ENCODE measurements at regions not wholly inside any gene's neighbourhood (a gene's known extent, or its start where the extent isn't known, plus 50 kb on each side); places are given as distances from the start of the nearest gene placed in this dataset.

DNA sequence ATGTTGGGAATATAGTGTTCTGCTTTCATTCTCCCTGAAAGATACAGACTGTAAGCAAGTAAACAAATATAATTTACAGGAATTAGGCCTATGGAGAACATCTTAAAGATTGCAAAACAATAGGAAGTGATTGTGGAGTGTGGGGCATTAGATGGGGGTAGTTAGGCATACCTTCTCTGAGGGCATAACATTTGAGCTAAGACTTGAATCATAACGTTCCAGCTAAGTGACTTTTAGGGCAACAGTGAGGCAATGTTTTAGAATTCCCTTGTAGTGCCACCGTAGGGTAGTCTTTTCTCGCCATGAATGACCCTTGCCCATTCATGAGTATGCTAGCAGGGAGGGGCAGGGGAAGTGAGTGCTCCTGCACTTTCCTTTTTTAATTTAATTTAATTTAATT, 173.3 kb downstream of the SPATA31D1 start:
- H2BK20ac ChIP-seq (ENCODE audit: low read depth, low read length, poor library complexity, severe bottlenecking), result no peak overlapping the region
- WGBS (ENCODE audit: extremely low coverage, insufficient read length, low lambda C conversion rate), result no CpG with 5 or more reads among the region's 3 CpGs
- TF ChIP-seq, protein P1, sequence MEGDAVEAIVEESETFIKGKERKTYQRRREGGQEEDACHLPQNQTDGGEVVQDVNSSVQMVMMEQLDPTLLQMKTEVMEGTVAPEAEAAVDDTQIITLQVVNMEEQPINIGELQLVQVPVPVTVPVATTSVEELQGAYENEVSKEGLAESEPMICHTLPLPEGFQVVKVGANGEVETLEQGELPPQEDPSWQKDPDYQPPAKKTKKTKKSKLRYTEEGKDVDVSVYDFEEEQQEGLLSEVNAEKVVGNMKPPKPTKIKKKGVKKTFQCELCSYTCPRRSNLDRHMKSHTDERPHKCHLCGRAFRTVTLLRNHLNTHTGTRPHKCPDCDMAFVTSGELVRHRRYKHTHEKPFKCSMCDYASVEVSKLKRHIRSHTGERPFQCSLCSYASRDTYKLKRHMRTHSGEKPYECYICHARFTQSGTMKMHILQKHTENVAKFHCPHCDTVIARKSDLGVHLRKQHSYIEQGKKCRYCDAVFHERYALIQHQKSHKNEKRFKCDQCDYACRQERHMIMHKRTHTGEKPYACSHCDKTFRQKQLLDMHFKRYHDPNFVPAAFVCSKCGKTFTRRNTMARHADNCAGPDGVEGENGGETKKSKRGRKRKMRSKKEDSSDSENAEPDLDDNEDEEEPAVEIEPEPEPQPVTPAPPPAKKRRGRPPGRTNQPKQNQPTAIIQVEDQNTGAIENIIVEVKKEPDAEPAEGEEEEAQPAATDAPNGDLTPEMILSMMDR (conservative IDR thresholded peaks at IDR 0.05), result no peak
- no peak overlapping the region for H2AFZ ChIP-seq (ENCODE audit: low read length)
- no peak overlapping the region for H4K5ac ChIP-seq (ENCODE audit: insufficient read length, low read depth, low read length)
- H3K56ac ChIP-seq (ENCODE audit: insufficient read length, low read depth, low read length), result no peak overlapping the region
- H2BK15ac ChIP-seq (ENCODE audit: low read depth, low read length), result no peak overlapping the region
- no peak overlapping the region for H3K4me2 ChIP-seq (ENCODE audit: insufficient read depth, insufficient read length, low read length)
- no peaks in the 10 kb centered on the region for H4K20me1 ChIP-seq (ENCODE audit: control insufficient read depth, insufficient read depth, insufficient read length)
- H3K9me3 Mint-ChIP-seq, result no peaks in the 10 kb centered on the region; a peak in 1 of 5 replicates
- H2BK5ac ChIP-seq (ENCODE audit: insufficient read length, low read length), result no peak overlapping the region
- DNase-seq, result no peak
- H3K23me2 ChIP-seq (ENCODE audit: insufficient read length, low read depth, low read length, poor library complexity, severe bottlenecking), result no peaks in the 10 kb centered on the region
- H3K27me3 Mint-ChIP-seq (ENCODE audit: low read depth), result no peaks in the 10 kb centered on the region
- H3K79me1 ChIP-seq (ENCODE audit: insufficient read depth, low read depth, low read length, poor library complexity, severe bottlenecking), result no peaks in the 10 kb centered on the region
- no peak overlapping the region for H4K8ac ChIP-seq (replicated peaks; ENCODE audit: insufficient read length, low read depth, low read length)
- no peak overlapping the region for H3K23ac ChIP-seq (ENCODE audit: insufficient read length, low read depth, low read length)
- H2AK5ac ChIP-seq (ENCODE audit: insufficient read length, low read length), result no peak overlapping the region
- H3K9ac ChIP-seq (ENCODE audit: extremely low read depth, insufficient read length, low read length), result no peak overlapping the region
- no peaks in the 10 kb centered on the region for H3K79me2 ChIP-seq (ENCODE audit: insufficient read depth, low read length)
- no peak overlapping the region for H4K91ac ChIP-seq (ENCODE audit: insufficient read length, low read depth, low read length)
- H3K4me3 Mint-ChIP-seq, result no peak overlapping the region
- H3K14ac ChIP-seq (ENCODE audit: insufficient read depth, low read length), result no peak overlapping the region
- no peak overlapping the region for H3K27ac Mint-ChIP-seq
- no peaks in the 10 kb centered on the region for H3K27me3 ChIP-seq (ENCODE audit: insufficient read depth, low read length)
- H3K4ac ChIP-seq (ENCODE audit: low read depth, low read length), result no peak overlapping the region
- H3K9me3 ChIP-seq (ENCODE audit: control insufficient read depth, low read depth, low read length), result no peaks in the 10 kb centered on the region
- H3K18ac ChIP-seq (ENCODE audit: insufficient read length, low read depth, low read length), result no peak overlapping the region
- H3K27ac ChIP-seq (ENCODE audit: insufficient read length, low read depth, low read length), result no peak overlapping the region
- peaks cover 0 to 2% (median 0%) of the 10 kb centered on the region in 3 experiments; a peak in 2 of 7 replicates for H3K36me3 Mint-ChIP-seq (ENCODE audit: insufficient read depth in 1 of 3, low read depth in 3 of 3)
- no peak overlapping the region for H2BK120ac ChIP-seq (ENCODE audit: low read depth, low read length, poor library complexity, severe bottlenecking)
- H3K4me1 Mint-ChIP-seq, result peaks cover 3% of the 10 kb centered on the region in 2 experiments; a peak in 2 of 4 replicates
- H3T11ph ChIP-seq (ENCODE audit: low read length), result no peak overlapping the region
- no peak overlapping the region for H2BK12ac ChIP-seq (ENCODE audit: insufficient read length, low read depth, low read length)
- H3K4me1 ChIP-seq (ENCODE audit: insufficient read depth, low read length), result no peaks in the 10 kb centered on the region
